Testis (tissue), 2 donors: ENCODE measurements at regions not wholly inside any gene's neighbourhood (a gene's known extent, or its start where the extent isn't known, plus 50 kb on each side); places are given as distances from the start of the nearest gene placed in this dataset.

Source experiments
- CTCF ChIP-seq, 3 experiments: fragments of 450-650 bp in 2 of 3; fragments of 200-600 bp in 1 of 3; sonication (generic) in 1 of 3; IDR thresholded peaks; one replicate each; pipeline ENCODE4 v1.5.1; 2016 to 2019; ENCODE audit warnings: antibody characterized with exemption in 3 of 3, mild to moderate bottlenecking in 2 of 3, moderate library complexity in 1 of 3
- POLR2A ChIP-seq: fragments of 450-650 bp; IDR thresholded peaks from one replicate; pipeline ENCODE4 v1.6.1; 2017; ENCODE audit warnings: antibody characterized with exemption, mild to moderate bottlenecking, moderate library complexity

GRCh38 chr4:27974339-27974738 lies 1113.7 kb downstream of the STIM2 start:
- TF ChIP-seq CTCF (IDR thresholded peaks at IDR 0.05) (no peak), POLR2A (no peak)
